GM19372 (cell line): ENCODE measurements at regions not wholly inside any gene's neighbourhood (a gene's known extent, or its start where the extent isn't known, plus 50 kb on each side); places are given as distances from the start of the nearest gene placed in this dataset.
"Not testable (repeated sequence)": the region's sequence is repeated elsewhere in the genome, so short reads cannot be mapped to it uniquely, and the experiment has no call there.

ENCODE experiments used
- ATAC-seq: cut with Tn5 transposase; IDR thresholded peaks from one replicate; pipeline ENCODE4 v1.9.1; 2021; ENCODE audit warnings: mild to moderate bottlenecking, low read depth, moderate library complexity; ENCODE audit not compliant: unreplicated experiment

DNA sequence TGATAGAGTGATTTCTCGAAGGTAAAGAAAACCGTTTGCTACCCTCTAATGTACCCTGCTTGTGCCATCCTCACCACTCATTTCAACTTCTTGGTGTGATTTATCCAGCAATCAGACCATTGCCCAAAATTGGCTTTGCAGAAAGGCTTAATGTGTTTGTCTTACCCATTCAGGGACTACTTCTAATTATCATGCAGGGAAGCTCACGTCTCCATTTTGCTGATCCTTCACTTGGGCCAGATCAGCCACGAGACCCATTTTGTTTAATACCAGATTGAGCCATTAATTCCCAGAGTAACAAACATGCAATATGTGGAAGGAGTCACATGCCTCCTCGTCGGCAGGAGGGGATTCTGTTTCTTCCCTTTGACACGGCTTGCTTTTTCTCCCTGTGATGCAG, 51.1 kb upstream of the CRY1 start:
- no peak for ATAC-seq

- ATAC-seq, result no peak
Observed at GRCh38 chr12:107144990-107145389, 51.6 kb upstream of the CRY1 start.

- ATAC-seq, result no peak
Observed at GRCh38 chr12:107145397-107145796, 52.0 kb upstream of the CRY1 start.

DNA sequence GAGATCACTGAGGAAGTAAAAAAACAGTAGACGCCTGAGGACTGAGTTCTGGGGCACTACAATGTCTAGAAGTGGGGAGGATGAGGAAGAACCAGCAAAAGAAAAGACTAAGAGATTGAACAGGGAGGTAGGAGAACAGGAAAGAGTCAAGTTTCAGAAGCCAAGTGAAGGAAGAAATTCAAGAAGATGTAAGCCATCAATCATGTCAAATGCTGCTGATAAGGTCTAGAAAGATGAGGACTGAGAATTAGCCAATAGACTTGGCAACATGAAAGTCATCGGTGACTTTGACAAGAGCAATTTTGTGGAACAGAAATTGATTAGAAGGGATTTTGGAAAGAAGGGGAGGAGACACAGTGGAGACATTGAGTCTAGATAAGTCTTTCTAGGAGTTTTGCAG, 54.8 kb upstream of the CRY1 start:
- no peak for ATAC-seq

DNA sequence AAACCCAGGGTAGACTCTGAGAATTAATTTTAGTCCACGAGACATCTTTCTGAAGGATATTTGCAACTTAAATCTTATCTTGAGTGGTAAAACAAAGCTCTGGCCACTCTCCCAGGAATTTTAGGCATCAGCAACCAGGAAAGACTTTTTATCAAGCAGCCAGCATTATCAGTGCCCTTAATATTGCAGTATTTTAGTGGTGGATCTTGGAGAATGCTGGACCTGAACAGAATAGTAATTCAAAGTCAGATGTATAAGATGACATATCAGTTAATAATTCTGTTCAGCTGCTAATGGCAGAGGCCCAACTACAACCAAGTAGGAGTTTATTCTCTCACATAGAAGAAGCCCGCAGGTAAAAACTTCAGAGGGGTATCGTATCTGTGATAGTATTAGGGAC, 59.0 kb upstream of the CRY1 start:
- no peak for ATAC-seq

DNA sequence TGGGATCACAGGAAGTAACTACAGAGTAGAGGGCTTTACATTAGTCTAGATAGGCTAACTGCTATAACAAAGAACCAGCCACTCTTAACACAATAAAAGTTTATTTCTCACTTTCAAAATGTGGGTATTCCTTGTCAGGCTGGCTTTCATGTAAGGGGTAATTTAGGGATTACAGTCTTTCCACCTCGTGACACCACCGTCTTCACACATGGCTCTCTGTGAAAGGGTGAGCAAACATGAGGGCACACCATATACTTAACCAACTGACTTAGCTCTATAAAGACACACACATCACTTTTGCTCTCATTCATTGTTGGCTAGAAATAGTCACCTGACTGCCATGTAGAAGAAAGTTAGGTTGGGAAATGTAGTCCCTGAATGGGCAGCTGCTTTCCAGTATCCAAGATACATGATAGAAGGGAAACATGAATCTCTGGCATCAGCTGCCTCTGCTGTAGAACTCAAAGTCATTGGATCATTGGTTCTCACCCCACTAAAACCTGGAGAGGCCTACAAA, 66.1 kb upstream of the CRY1 start:
- ATAC-seq, result no peak

- ATAC-seq, result no peak
Observed at GRCh38 chr12:107163413-107163812, 70.1 kb upstream of the CRY1 start.

DNA sequence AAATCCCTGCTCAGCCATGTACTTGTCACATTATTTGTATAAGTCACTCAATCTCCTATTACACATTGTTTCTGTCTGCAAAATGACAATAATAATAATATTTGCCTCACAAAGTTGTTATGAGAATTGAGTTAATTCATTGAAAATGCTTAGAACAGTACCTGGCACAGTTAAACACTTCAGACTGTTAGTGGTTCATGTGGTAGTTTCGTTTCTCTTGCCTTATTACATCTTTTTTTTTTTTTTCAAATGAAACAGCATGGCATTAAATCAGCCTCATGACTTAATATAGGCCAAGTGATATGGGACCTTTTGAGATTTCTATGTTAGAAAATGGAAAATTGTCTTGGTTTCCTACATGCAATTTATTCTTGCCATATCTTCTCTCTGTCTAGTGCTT, 71.0 kb upstream of the CRY1 start:
- no peak for ATAC-seq

DNA sequence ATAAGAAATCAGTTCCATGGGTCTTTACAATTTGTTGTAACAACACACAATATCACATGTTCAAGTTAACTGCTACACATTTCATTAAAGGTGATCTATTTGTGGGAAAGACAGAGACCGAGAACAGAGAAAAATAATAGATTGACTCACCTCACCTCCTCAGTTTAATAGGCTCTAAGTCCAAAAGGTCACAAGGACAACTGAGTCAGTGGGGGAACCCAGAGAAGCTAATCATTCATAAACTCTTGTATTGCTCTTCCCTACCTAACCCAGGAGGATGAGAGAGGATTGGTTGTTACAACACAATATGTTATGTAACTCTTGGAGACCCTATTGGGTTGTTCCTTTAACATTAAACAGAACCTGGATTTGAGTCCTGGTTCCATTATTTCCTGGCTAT, 72.2 kb upstream of the CRY1 start:
- no peak for ATAC-seq

DNA sequence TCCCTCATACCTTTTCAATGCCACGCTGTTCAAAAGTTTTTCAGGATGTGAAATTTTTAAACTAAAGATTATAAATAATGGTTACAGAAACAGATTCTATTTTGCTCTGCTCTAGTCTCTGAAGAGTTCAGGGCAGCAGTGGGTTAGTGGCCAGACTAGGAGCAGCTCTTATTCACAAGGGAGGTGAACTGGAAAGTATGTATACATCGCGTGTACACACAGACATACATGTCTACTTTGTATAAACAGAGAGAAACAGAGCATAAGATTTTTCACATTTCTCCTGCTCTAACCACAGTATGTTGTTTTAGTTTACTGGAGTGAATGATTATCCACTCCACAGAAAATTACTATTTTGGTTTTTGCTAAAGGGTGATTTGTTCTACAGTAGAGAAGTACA, 74.4 kb upstream of the CRY1 start:
- ATAC-seq, result no peak

- ATAC-seq, result no peak
Observed at GRCh38 chr12:107169200-107169599, 75.9 kb upstream of the CRY1 start.

DNA sequence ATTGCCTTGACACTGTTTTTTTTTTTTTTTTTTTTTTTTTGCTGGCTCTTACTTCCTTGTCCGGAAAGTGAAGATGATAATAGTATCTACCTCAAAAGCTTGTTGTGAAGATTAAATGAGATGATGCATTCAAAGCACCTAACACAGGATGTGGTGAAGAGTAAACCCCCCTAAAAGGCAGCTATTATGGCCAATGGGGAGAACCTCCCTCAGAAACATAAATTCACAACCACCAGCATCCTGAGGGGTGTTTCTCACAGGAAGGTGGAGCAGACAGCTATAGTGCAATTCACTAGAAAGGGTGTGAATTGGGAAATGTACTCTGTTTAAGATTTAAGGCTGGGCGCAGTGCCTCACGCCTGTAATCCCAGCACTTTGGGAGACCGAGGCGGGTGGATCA, 85.4 kb upstream of the CRY1 start:
- no peak for ATAC-seq

DNA sequence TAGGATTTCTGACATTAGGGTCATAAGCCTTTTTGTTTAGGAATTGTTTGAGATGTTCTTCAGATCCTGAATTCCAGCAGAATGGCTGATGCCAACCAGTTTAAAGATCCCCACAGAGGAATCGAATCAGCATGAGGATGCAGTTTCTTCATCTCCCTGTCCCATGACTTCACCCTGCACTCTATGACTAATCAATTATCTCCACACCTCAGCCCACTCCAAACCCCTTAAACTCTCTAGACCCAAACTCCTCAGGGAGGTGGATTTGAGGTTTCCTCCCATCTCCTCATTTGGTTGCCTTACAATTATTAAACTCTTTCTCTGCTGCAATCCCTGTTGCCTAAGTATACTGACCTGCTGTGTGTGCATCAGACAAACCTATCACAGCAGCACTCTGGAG, 86.5 kb upstream of the CRY1 start:
- ATAC-seq, result no peak

DNA sequence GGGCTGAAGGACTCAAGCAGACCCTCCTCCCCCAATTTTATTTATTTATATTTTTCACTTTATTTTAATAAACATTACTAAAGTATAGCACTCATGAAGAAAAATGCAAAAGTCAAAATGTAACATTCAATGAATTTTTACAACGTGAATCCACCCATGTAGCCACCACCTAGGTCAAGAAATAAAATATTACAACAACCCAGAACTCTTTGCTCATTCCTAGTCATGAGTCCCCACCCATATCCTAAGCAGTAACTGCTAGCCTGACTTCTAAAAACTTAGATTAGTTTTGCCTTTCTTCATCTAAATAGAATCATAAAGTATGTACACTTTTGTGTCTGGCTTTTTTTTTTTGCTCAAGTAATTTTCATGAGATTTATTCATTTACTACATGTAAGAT, 86.9 kb upstream of the CRY1 start:
- ATAC-seq, result no peak

- no peak for ATAC-seq
Observed at GRCh38 chr12:107184359-107184930, 91.1 kb upstream of the CRY1 start.

DNA sequence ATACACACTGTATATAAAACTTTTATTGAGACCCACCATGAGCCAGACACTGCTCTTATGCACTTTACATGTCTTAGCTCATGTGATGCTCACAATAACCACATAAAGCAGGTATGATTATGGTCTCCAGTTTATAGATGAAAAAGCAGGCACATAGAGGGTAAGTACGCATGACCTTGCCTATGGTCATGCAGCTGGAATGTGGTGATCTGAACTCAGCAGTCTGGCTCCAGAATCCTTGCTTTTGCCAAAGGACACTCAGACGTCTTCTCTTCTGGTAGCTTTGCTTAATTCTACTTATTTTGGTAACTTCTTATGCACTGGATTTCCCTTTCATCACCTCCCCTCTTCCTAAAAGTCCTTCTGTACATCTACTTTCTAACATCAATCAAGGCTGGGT, 103.3 kb upstream of the CRY1 start:
- ATAC-seq, result no peak

DNA sequence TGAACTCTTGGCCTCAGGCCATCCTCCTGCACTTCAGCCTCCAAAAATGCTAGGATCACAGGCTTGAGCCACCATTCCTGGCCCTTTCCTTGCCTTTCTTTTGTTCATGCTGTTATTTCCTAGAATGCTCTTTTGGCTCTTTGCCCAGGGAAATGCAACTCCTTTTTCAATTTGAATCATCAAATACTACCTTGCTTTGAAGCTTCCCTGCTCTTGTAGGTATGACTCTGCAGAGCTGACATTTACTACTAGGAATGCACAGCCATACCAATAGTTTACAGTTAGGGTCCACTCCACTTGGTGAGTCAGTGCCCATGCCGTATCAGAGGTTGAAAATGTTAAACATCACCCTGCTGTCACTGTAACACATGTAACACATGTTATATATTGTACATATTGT, 107.0 kb upstream of the CRY1 start:
- ATAC-seq, result no peak

GRCh38 chr12:107207931-107208525, 114.7 kb upstream of the CRY1 start:
- ATAC-seq, result no peak

GRCh38 chr12:107209700-107210099, 116.4 kb upstream of the CRY1 start:
- not testable (repeated sequence) for ATAC-seq

- not testable (repeated sequence) for ATAC-seq
Observed at GRCh38 chr12:107214373-107214773, 121.0 kb upstream of the CRY1 start.

- ATAC-seq, result not testable (repeated sequence)
Observed at GRCh38 chr12:107216411-107216810, 123.1 kb upstream of the CRY1 start.

- ATAC-seq, result no peak
Observed at GRCh38 chr12:107219301-107219700, 126.0 kb upstream of the CRY1 start.

GRCh38 chr12:107221913-107222312, 128.6 kb upstream of the CRY1 start:
- ATAC-seq, result no peak
